LNCaP clone FGC (cell line): ENCODE measurements at regions not wholly inside any gene's neighbourhood (a gene's known extent, or its start where the extent isn't known, plus 50 kb on each side); places are given as distances from the start of the nearest gene placed in this dataset.
"Not testable (repeated sequence)": the region's sequence is repeated elsewhere in the genome, so short reads cannot be mapped to it uniquely, and the experiment has no call there.

Source experiments
- DNase-seq: peaks from one replicate; pipeline ENCODE4 v3.0.0-alpha.2; 2011; ENCODE audit warnings: low read depth
- H3K4me3 ChIP-seq: 2 replicates; pipeline ENCODE4 v1.5.1; 2011; ENCODE audit warnings: mild to moderate bottlenecking, low read depth, low read length, control low read depth
- CTCF ChIP-seq: IDR thresholded peaks from 2 replicates; pipeline ENCODE4 v1.5.1; 2012; ENCODE audit warnings: mild to moderate bottlenecking; ENCODE audit not compliant: control insufficient read depth, insufficient read depth; ENCODE audit errors: extremely low read depth

GRCh38 chr14:42992930-42993329, 1386.3 kb downstream of the LRFN5 start:
- no peak overlapping the region for H3K4me3 ChIP-seq
- TF ChIP-seq CTCF, result no peak
- DNase-seq, result no peak

DNA sequence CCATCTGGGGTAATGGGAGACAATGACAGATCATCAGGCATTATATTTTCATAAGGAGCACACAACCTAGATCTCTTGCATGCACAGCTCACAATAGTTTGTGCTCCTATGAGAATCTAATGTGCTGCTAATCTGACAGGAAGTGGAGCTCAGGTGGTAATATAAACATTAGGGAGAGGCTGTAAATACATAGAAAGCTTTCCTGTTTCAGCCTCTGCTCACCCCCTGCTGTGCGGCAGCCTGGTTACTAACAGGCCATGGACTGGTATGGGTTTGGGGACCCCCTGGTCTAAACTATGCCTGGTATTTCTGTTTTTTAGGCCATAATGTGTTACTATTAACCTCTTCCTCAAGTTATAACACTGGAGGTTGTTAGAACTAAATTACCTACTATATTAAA, 1373.7 kb downstream of the LRFN5 start:
- no peak for TF ChIP-seq CTCF
- no peak overlapping the region for H3K4me3 ChIP-seq
- no peak for DNase-seq

GRCh38 chr14:42973171-42973570, 1366.5 kb downstream of the LRFN5 start:
- not testable (repeated sequence) for DNase-seq, H3K4me3 ChIP-seq

DNA sequence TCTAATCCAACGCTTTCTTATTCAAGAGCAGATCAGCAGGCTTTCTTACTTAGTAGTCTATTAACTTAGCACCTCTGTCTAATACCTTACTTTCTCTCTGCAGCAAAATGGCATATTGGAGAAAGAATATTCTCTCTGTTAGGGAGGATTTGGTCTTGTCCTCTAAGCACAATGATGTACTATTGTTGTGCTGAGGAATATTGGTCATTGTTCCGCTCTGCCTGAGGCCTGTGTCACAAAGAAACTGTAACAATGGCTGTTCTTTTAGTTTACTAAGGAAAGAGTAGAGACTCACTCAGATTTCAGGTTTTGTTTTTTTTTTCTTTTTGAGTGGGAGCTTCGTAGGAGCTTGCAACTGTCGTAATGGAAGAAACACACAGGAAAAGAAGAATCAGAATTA, 1358.8 kb downstream of the LRFN5 start:
- TF ChIP-seq CTCF, result no peak
- no peak overlapping the region for H3K4me3 ChIP-seq
- no peak for DNase-seq

- H3K4me3 ChIP-seq, result no peak overlapping the region
- no peak for DNase-seq
- TF ChIP-seq CTCF, result no peak
These were observed 1354.8 kb downstream of the LRFN5 start for GRCh38 chr14:42961509-42961908.

GRCh38 chr14:42950363-42950762, 1343.7 kb downstream of the LRFN5 start:
- no peak for TF ChIP-seq CTCF
- H3K4me3 ChIP-seq, result no peak overlapping the region
- no peak for DNase-seq

DNA sequence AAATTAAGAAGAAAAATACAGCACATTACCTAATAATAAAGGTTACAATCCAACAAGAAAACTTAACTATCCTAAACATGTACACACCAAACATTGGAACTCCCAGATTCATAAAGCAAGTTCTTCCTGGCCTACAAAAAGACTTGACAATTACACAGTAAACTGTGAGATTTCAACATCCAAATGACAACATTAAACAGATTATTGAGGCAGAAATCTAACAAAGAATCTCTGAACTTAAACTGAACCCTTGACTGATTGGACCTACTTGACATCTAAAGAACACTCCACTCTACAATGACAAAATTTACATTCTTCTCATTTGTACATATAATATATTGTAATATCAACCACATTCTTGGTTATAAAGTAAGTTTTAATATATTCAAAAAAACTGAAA, 1341.3 kb downstream of the LRFN5 start:
- no peak for TF ChIP-seq CTCF
- no peak for DNase-seq

GRCh38 chr14:42944284-42944683, 1337.6 kb downstream of the LRFN5 start:
- no peak overlapping the region for H3K4me3 ChIP-seq
- no peak for TF ChIP-seq CTCF
- DNase-seq, result no peak

More for the DNA sequence above, 1341.3 kb downstream of the LRFN5 start:
- H3K4me3 ChIP-seq, result no peak overlapping the region
